ENCODE measurements at regions not wholly inside any gene's neighbourhood (a gene's known extent, or its start where the extent isn't known, plus 50 kb on each side); places are given as distances from the start of the nearest gene placed in this dataset.

- no peak for DNase-seq
- no peaks in the 10 kb centered on the region for H3K36me3 ChIP-seq
- no peak overlapping the region for H3K27ac ChIP-seq
- 69 to 77% methylated on average over 1 of the region's 1 CpG for WGBS, 2 donors
- no peaks in the 10 kb centered on the region for H3K4me1 ChIP-seq
- TF ChIP-seq POLR2A (IDR thresholded peaks at IDR 0.05) (no peak), EP300 (IDR thresholded peaks at IDR 0.05) (no peak), CTCF (IDR thresholded peaks at IDR 0.05) (no peak), POLR2AphosphoS5 (IDR thresholded peaks at IDR 0.05) (no peak)
- H3K4me3 ChIP-seq = no peak overlapping the region
- intact Hi-C loops (cut with DNase I) = no loop called here
- H3K9me3 ChIP-seq = no peaks in the 10 kb centered on the region
- no peaks in the 10 kb centered on the region for H3K27me3 ChIP-seq
Measured at GRCh38 chr2:3025984-3026383, 351.6 kb downstream of the EIPR1 start.

- intact Hi-C loops (cut with DNase I) = no loop called here
- 41 to 50% methylated on average over 6 of the region's 6 CpGs for WGBS, 2 donors
- TF ChIP-seq POLR2A (IDR thresholded peaks at IDR 0.05) (no peak), EP300 (IDR thresholded peaks at IDR 0.05) (no peak), CTCF (IDR thresholded peaks at IDR 0.05) (no peak)
- H3K4me1 ChIP-seq = no peaks in the 10 kb centered on the region
- no peak for DNase-seq
- no peaks in the 10 kb centered on the region for H3K9me3 ChIP-seq
- no peak overlapping the region for H3K4me3 ChIP-seq
- no peaks in the 10 kb centered on the region for H3K27me3 ChIP-seq
- no peak overlapping the region for H3K27ac ChIP-seq
- no peaks in the 10 kb centered on the region for H3K36me3 ChIP-seq
Measured at GRCh38 chr2:3025261-3025660, 352.4 kb downstream of the EIPR1 start.

GRCh38 chr2:3024401-3024935, 353.1 kb downstream of the EIPR1 start:
- no peak overlapping the region for H3K27ac ChIP-seq
- H3K36me3 ChIP-seq = no peaks in the 10 kb centered on the region
- WGBS, 2 donors = 81 to 86% methylated on average over 10 of the region's 10 CpGs
- no peaks in the 10 kb centered on the region for H3K27me3 ChIP-seq
- DNase-seq = no peak
- no peaks in the 10 kb centered on the region for H3K4me1 ChIP-seq
- H3K9me3 ChIP-seq = no peaks in the 10 kb centered on the region
- H3K4me3 ChIP-seq = no peak overlapping the region
- intact Hi-C loops (cut with DNase I) = no loop called here
- TF ChIP-seq EP300 (IDR thresholded peaks at IDR 0.05) (no peak), POLR2AphosphoS5 (IDR thresholded peaks at IDR 0.05) (no peak), POLR2A (IDR thresholded peaks at IDR 0.05) (no peak), CTCF (IDR thresholded peaks at IDR 0.05) (no peak)

GRCh38 chr2:3023531-3023930, 354.1 kb downstream of the EIPR1 start:
- peaks cover 0 to 3% (median 0%) of the 10 kb centered on the region in 4 donors for H3K9me3 ChIP-seq
- intact Hi-C loops (cut with DNase I) = no loop called here
- H3K36me3 ChIP-seq = no peaks in the 10 kb centered on the region
- TF ChIP-seq POLR2A (IDR thresholded peaks at IDR 0.05) = no peak
- no peak for TF ChIP-seq EP300 (IDR thresholded peaks at IDR 0.05)
- H3K4me1 ChIP-seq = no peaks in the 10 kb centered on the region
- WGBS, 2 donors = 87 to 88% methylated on average over 7 of the region's 7 CpGs
- no peak for DNase-seq
- no peak overlapping the region for H3K27ac ChIP-seq
- H3K27me3 ChIP-seq = no peaks in the 10 kb centered on the region
- no peak overlapping the region for H3K4me3 ChIP-seq

DNA sequence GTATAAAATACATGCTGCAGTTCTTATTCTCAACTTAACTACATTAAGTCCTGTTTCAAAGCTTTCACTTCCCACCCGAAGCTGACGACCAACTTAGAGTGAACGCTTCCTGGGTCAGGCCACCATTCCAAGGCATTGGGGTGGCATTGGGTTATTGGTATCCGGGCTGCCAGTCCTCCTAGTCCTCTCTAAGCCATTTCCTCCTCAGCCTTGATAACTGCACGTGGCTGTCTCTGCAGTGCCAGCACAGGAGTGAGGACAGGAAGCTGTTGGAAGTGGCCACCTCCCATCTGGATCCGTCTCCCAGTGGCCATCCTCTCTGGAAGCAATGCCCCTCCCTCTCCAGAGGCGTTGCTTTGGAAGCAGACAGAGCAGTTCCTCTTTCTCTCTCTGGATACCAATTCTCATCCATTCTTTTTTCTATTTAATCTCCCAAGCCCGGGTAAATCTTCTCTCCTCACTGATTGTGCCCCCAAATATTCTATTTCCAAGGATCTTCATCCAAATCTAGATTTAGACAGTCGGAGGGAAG, 354.7 kb downstream of the EIPR1 start:
- Histone ChIP-seq H3K27me3 (no peaks in the 10 kb centered on the region), H3K27ac (no peak overlapping the region), H3K4me1 (no peaks in the 10 kb centered on the region), H3K9me3 (peaks cover 0 to 3% (median 0%) of the 10 kb centered on the region in 4 donors), H3K36me3 (no peaks in the 10 kb centered on the region), H3K4me3 (no peak overlapping the region)
- no peak for DNase-seq
- intact Hi-C loops (cut with DNase I) = no loop called here
- TF ChIP-seq CTCF (IDR thresholded peaks at IDR 0.05) (no peak), POLR2AphosphoS5 (IDR thresholded peaks at IDR 0.05) (no peak), POLR2A (IDR thresholded peaks at IDR 0.05) (no peak), EP300 (IDR thresholded peaks at IDR 0.05) (no peak)
- 74% methylated on average over 9 of the region's 9 CpGs for WGBS, 2 donors

Measured in sigmoid colon (tissue), 6 donors.